ENCODE measurements at regions not wholly inside any gene's neighbourhood (a gene's known extent, or its start where the extent isn't known, plus 50 kb on each side); places are given as distances from the start of the nearest gene placed in this dataset.
"Not testable (repeated sequence)": the region's sequence is repeated elsewhere in the genome, so short reads cannot be mapped to it uniquely, and the experiment has no call there.

GRCh38 chr5:121009058-121009457 is 545.0 kb downstream of the PRR16 start:
- DNase-seq = no peak

DNA sequence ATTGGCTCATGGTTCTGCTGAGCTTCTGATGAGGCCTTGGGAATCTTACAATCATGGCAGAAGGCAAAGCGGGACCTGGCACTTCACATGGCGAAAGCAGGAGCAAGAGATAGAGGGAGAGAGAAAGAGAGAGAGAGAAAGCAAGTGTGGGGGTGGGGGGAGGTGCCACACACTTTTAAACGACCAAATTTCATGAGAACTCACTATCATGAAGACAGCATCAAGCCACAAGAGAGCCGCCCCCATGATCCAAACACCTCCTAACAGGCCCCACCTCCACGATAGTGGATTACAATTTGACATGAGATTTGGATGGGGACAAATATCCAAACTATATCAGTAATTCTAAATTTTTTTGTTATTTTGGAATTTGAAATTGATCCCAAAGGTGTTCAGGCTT is 553.9 kb downstream of the PRR16 start:
- no peak for DNase-seq

- DNase-seq = no peak
Observed at GRCh38 chr5:121019106-121019505, 555.0 kb downstream of the PRR16 start.

DNA sequence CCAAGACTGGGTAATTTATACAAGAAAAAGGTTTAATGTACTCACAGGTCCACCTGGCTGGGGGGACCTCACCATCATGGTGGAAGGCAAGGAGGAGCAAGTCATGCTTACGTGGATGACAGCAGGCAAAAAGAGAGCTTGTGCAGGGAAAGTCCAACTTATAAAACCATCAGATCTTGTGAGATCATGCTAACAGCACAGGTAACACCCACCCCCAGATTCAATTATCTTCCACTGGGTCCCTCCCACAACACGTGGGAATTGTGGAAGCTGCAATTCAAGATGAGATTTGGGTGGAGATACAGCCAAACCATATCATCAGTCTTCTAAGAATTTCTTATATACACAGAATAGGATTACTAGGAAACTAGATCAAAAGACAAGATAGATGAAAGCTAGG is 555.6 kb downstream of the PRR16 start:
- DNase-seq = no peak

GRCh38 chr5:121021681-121022080 is 557.6 kb downstream of the PRR16 start:
- DNase-seq = no peak

DNA sequence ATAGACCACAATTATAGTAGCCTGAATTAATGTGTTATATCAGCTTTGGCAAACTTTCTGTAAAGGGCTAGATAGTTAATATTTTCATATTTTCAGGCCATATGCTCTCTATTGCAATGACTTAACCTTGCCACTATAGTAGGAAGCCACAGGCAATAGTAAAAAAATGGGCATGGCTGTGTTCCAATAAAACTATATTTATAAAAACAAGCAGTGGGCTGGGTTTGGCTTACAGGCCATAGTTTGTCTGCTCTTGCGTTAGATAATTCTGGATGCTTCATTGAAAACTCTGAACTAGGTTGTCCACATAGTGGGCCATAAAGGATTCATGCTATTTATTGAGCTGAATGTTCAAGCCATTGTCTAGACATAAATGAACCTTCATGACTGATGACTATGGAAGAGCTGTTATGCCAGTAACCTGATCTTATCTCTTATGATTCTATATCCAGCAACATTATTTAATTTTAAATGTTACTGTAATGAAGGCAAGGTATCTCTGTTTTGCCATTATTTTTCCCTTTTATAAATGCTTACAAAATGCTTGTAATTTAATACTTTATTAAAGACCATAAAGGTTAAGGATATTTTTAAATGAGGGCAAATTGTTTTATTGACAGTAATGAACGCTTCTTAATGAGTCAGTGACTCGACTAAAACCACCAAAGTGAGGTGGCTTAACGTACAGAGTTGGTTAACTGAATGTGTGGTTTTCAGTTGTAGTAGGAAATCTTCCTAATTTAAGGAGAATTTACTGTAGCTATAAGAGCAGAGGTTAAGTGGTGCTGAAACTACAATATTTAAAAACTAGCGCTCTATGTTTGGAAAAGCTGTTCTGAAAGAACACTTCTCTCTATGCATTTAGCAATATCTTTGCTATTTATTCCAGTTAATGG is 560.6 kb downstream of the PRR16 start:
- no peak for DNase-seq

DNA sequence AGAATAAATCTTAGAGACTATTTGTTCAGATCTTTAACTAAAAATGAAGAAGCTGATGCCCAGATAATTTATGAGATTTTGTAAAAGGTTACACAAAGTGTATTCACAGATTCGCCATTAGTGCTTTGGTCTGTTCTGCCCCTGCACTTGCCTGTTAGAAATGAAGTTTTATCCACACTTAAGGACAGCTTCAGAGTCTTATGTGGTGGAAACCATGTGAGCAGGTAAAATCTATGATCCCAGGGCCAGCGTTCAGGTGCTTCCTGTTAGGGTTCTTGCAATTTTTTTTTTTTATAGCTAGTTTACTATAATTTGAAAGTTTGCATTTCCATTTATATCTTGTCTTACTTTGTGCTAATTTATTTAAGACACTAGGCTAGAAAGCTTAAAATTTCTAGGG is 561.6 kb downstream of the PRR16 start:
- DNase-seq = no peak

GRCh38 chr5:121027636-121028035 is 563.5 kb downstream of the PRR16 start:
- no peak for DNase-seq

DNA sequence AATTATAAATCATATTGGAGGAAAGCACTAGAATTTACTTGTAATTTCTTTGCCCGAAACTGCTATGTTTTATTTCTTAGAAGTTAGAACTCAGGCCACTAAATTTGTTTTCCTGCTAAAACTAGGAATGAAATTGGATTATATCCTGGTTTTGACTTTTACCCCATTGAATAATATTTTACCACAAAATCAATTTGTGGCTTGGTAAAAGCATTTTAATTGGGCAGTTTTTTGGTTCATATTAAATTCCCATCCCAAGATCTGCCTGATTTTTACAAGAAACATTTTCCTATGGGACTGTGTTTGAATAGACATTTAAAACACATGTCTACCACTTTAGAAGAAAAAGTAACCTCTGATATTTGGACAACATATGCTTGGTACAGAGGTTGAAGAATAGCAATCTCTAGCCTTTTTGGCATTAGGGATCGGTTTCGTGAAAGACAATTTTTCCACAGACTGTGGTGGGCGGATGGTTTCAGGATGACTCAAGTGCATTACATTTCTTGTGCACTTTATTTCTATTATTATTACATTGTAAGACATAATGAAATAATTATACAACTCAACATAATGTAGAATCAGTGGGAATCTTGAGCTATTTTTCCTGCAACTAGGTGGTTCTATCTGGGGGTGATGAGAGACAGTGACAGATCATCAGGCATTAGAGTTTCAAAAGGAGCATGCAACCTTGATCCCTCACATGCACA is 565.6 kb downstream of the PRR16 start:
- DNase-seq = no peak

- no peak for DNase-seq
Observed at GRCh38 chr5:121031491-121031890, 567.4 kb downstream of the PRR16 start.

- no peak for DNase-seq
Observed at GRCh38 chr5:121033334-121033733, 569.2 kb downstream of the PRR16 start.

GRCh38 chr5:121038438-121038837 is 574.3 kb downstream of the PRR16 start:
- DNase-seq = no peak

GRCh38 chr5:121049971-121050370 is 585.9 kb downstream of the PRR16 start:
- DNase-seq = no peak

DNA sequence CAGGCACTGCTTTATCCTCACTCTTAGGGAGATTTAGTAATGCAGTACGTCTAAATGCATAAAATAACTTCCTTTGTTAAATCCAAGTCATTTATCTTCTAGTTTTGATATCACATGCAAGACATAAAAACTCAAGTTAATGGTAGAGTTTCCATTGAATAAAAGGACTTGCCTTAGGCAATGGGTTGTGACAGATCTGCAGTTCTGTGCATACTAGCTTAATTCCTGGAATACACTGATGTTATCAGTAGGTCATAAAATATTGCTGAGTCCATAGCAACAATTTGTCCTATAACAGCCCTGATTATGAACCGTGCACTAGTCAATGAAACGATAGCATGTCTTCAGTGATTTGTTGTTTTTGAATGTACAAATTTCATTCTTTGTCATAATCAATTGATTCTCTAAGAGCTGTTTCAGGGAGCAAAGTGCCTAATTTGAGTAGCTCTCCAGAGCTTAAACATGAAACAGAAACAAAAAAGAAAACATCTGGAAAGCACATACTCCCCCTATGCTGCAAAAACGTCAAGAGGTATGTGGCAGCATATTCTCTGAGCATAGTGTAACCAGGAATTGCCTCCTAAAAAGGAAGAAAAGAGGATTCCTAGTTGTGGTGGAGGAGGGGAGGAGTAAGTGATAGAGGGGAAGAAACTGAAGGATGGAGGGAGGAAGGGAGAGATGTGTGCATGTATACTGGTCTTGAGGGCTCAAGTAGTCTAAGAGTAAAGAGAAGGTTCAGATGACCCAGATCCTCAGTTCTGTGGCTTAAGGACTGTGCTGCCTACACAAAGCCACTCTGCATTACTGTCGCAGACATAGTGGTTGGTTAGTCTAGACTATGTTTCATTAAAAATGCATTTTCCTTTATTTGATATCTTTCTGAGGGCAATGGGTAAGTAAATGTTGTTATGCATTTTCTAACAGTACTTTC is 589.2 kb downstream of the PRR16 start:
- DNase-seq = no peak

- no peak for DNase-seq
Observed at GRCh38 chr5:121055586-121055985, 591.5 kb downstream of the PRR16 start.

- not testable (repeated sequence) for DNase-seq
Observed at GRCh38 chr5:121064241-121064640, 600.1 kb downstream of the PRR16 start.

GRCh38 chr5:121086671-121087070 is 622.6 kb downstream of the PRR16 start:
- no peak for DNase-seq

GRCh38 chr5:121087560-121087959 is 623.5 kb downstream of the PRR16 start:
- DNase-seq = no peak

GRCh38 chr5:121088341-121088740 is 624.2 kb downstream of the PRR16 start:
- DNase-seq = no peak

DNA sequence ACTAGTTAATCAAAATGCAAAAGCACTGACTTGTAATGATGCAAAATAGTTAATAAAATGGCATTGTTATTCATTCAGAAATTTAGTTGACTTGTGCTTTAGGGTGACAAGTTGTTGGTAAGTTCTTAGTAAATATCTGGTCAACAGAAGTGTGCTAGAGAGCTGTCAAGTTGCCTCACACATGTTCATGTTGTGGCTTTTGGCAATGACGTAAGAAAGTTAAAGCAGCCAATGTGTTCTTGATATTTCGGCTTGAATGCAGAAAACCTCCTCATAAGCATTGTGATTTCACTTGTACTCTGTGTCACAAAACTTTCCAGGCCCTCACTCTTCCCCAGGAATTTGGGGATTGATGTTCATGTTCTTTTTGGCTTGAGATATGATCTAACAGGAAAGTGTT is 626.7 kb downstream of the PRR16 start:
- DNase-seq = no peak

DNA sequence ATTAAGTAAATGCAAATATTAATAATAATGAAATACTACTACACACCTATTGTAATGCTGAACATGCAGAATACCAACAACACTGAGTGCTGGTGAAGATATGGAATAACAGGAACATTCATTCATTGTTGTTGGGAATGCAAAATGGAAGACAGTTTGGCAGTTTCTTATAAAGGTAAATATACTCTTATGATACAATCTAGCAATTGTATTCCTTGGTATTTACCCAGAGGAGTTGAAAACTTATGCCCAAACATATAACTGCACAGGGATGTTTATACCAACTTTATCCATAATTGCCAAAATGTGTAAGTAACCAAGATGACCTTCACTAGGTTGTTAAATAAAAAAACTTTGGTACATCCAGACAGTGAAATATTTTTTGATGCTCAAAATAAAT is 636.8 kb downstream of the PRR16 start:
- DNase-seq = no peak

- no peak for DNase-seq
Observed at GRCh38 chr5:121105921-121106320, 641.8 kb downstream of the PRR16 start.
